Esophagus squamous epithelium (tissue), 5 donors: ENCODE measurements at regions not wholly inside any gene's neighbourhood (a gene's known extent, or its start where the extent isn't known, plus 50 kb on each side); places are given as distances from the start of the nearest gene placed in this dataset.

Source experiments
- DNase-seq: peaks from one replicate; lab custom pipeline; 2025; lab: John Stamatoyannopoulos, UW
- H3K27ac ChIP-seq, 4 donors: fragments of 200-600 bp; sonication (generic); one replicate each; pipeline ENCODE4 v1.5.1; 2016 to 2019; ENCODE audit warnings: mild to moderate bottlenecking in 1 of 4
- H3K27me3 ChIP-seq, 4 donors: fragments of 200-600 bp; sonication (generic); 1 replicate in 3 of 4; 2 replicates in 1 of 4; pipeline versions ENCODE4 v1.5.1 to v1.6.0; 2017 to 2021; ENCODE audit warnings: antibody characterized with exemption in 1 of 4
- H3K36me3 ChIP-seq, 3 donors: fragments of 200-600 bp; sonication (generic); one replicate each; pipeline ENCODE4 v1.5.1; 2016 to 2019
- H3K4me1 ChIP-seq, 3 donors: fragments of 200-600 bp; sonication (generic); one replicate each; pipeline ENCODE4 v1.5.1; 2017 to 2019
- H3K4me3 ChIP-seq, 4 donors: fragments of 200-600 bp; sonication (generic); 1 replicate in 3 of 4; 2 replicates in 1 of 4; pipeline ENCODE4 v1.5.1; 2016 to 2019; ENCODE audit warnings: mild to moderate bottlenecking in 2 of 4, moderate library complexity in 1 of 4
- H3K9me3 ChIP-seq, 3 donors: fragments of 200-600 bp; sonication (generic); one replicate each; pipeline ENCODE4 v1.5.1; 2016 to 2019
- CTCF ChIP-seq, 6 experiments: fragments of 450-650 bp in 4 of 6; fragments of 200-600 bp in 2 of 6; sonication (generic) in 2 of 6; IDR thresholded peaks; one replicate each; pipeline ENCODE4 v1.5.1; 2016 to 2019; ENCODE audit warnings: antibody characterized with exemption in 6 of 6, mild to moderate bottlenecking in 4 of 6, moderate library complexity in 4 of 6
- POLR2A ChIP-seq, 4 donors: fragments of 450-650 bp; IDR thresholded peaks; one replicate each; pipeline ENCODE4 v1.6.1; 2017; ENCODE audit warnings: antibody characterized with exemption in 4 of 4, mild to moderate bottlenecking in 4 of 4, moderate library complexity in 3 of 4
- WGBS, 2 donors: methylation state at CpG; one replicate each; pipeline ENCODE4 v1.1.5; 2018; 5-methylcytosine and 5-hydroxymethylcytosine counted together
- intact Hi-C: fragments of 100-400 bp; cut with DNase I; formaldehyde crosslinking; loops from one replicate; pipeline ENCODE4 v1.15.0; 2022
- donor health status: DM: yes; HTN: yes; CAD: no.

- WGBS, 2 donors = 47% methylated on average over 13 to 15 of the region's 15 CpGs
- no peak for DNase-seq
- Histone ChIP-seq H3K4me3 (no peak overlapping the region), H3K9me3 (no peaks in the 10 kb centered on the region), H3K27me3 (no peaks in the 10 kb centered on the region), H3K27ac (no peak overlapping the region), H3K4me1 (peaks cover 4 to 11% (median 7%) of the 10 kb centered on the region in 3 donors), H3K36me3 (no peaks in the 10 kb centered on the region)
- TF ChIP-seq POLR2A (IDR thresholded peaks at IDR 0.05) (no peak), CTCF (IDR thresholded peaks at IDR 0.05) (peak in 5 of 6 experiments; percentile 35 to 63 (median 40))
- intact Hi-C loops = no loop called here
Observed at GRCh38 chr15:31197497-31198414, 96.2 kb upstream of the TRPM1 start.

GRCh38 chr15:31200735-31201151 lies 99.2 kb upstream of the TRPM1 start:
- peaks cover 4 to 28% (median 7%) of the 10 kb centered on the region in 3 donors for H3K4me1 ChIP-seq
- no peak overlapping the region for H3K4me3 ChIP-seq
- no peaks in the 10 kb centered on the region for H3K36me3 ChIP-seq
- H3K27ac ChIP-seq = no peak overlapping the region
- intact Hi-C loops = loop anchor here (5.0 kb wide), 1 partner anchor 287 kb away; no protein-coding TSS in a partner anchor
- peak; percentile 30 to 75 (median 64) for TF ChIP-seq CTCF (IDR thresholded peaks at IDR 0.05)
- TF ChIP-seq POLR2A (IDR thresholded peaks at IDR 0.05) = no peak
- peaks cover 0 to 8% (median 0%) of the 10 kb centered on the region in 4 donors for H3K27me3 ChIP-seq
- no peaks in the 10 kb centered on the region for H3K9me3 ChIP-seq
- DNase-seq = no peak
- WGBS, 2 donors = 9 to 22% methylated on average over 7 of the region's 16 CpGs

- intact Hi-C loops = loop anchor here (5.0 kb wide), 1 partner anchor 284 kb away; no protein-coding TSS in a partner anchor
- Histone ChIP-seq H3K4me1 (peaks cover 4 to 28% (median 7%) of the 10 kb centered on the region in 3 donors), H3K27ac (no peak overlapping the region), H3K36me3 (no peaks in the 10 kb centered on the region), H3K4me3 (no peak overlapping the region), H3K9me3 (no peaks in the 10 kb centered on the region), H3K27me3 (peaks cover 0 to 8% (median 0%) of the 10 kb centered on the region in 4 donors)
- TF ChIP-seq CTCF (IDR thresholded peaks at IDR 0.05) = no peak
- no peak for DNase-seq
- 51% methylated on average over 7 of the region's 8 CpGs; no CpG with 5 or more reads in 1 of the 2 donors for WGBS, 2 donors
Observed at GRCh38 chr15:31202953-31203352, 101.4 kb upstream of the TRPM1 start.

GRCh38 chr15:31203999-31204398 lies 102.5 kb upstream of the TRPM1 start:
- Histone ChIP-seq H3K27ac (no peak overlapping the region), H3K9me3 (no peaks in the 10 kb centered on the region), H3K36me3 (no peaks in the 10 kb centered on the region), H3K4me3 (no peak overlapping the region), H3K4me1 (peaks cover 4 to 28% (median 7%) of the 10 kb centered on the region in 3 donors), H3K27me3 (peaks cover 0 to 8% (median 0%) of the 10 kb centered on the region in 4 donors)
- DNase-seq = no peak
- WGBS, 2 donors = 40 to 52% methylated on average over 8 of the region's 8 CpGs
- intact Hi-C loops = loop anchor here (5.0 kb wide), 1 partner anchor 283 kb away; no protein-coding TSS in a partner anchor
- TF ChIP-seq POLR2A (IDR thresholded peaks at IDR 0.05) = no peak
- no peak for TF ChIP-seq CTCF (IDR thresholded peaks at IDR 0.05)
